PC-9 (cell line): ENCODE measurements at regions not wholly inside any gene's neighbourhood (a gene's known extent, or its start where the extent isn't known, plus 50 kb on each side); places are given as distances from the start of the nearest gene placed in this dataset.

ENCODE experiments used
- EZH2 ChIP-seq: fragments of 200-600 bp; sonication (generic); IDR thresholded peaks from 2 replicates; pipeline ENCODE4 v1.8.0; 2017; ENCODE audit warnings: antibody characterized with exemption, low read depth
- TF ChIP-seq, protein P1 (sequence below): fragments of 200-600 bp; sonication (generic); conservative IDR thresholded peaks from 2 replicates; pipeline ENCODE4 v1.6.1; 2017; ENCODE audit warnings: mixed run types, antibody characterized with exemption, mild to moderate bottlenecking, moderate library complexity

DNA sequence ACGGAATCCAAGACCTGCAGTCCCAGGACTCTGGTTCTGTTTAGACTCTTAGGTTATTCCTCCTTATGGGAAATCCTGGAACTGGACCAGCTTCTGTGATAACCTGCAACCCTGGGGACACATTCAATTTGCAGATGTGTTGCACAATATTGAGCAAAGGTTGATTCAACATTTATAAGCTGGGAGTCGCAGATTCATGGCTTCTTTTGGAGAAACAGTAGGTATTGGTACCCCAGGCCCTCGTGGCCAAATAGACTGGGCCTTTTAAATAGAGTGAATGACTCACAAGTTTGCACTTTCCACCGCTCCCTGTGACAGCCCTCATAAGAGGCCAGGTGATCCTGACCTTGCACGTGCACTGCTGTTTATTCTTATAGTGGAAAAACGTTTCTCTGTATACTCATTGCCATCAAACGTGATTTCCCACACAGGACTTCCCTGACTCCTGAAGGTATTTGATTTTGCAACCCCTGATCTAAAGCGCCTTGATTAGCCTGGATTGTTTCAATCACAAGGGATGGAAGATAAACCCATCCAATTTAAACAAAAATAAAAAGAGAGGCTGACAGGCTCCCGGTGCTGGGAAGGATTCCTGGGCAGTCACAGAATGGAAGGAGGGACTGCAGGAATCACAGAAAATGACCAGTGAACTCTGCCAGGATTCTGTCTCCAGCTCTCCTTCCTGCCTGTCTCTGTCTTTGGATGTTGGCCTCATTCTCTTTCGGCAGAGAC, 98.0 kb downstream of the VCPKMT start:
- TF ChIP-seq, protein P1, sequence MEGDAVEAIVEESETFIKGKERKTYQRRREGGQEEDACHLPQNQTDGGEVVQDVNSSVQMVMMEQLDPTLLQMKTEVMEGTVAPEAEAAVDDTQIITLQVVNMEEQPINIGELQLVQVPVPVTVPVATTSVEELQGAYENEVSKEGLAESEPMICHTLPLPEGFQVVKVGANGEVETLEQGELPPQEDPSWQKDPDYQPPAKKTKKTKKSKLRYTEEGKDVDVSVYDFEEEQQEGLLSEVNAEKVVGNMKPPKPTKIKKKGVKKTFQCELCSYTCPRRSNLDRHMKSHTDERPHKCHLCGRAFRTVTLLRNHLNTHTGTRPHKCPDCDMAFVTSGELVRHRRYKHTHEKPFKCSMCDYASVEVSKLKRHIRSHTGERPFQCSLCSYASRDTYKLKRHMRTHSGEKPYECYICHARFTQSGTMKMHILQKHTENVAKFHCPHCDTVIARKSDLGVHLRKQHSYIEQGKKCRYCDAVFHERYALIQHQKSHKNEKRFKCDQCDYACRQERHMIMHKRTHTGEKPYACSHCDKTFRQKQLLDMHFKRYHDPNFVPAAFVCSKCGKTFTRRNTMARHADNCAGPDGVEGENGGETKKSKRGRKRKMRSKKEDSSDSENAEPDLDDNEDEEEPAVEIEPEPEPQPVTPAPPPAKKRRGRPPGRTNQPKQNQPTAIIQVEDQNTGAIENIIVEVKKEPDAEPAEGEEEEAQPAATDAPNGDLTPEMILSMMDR, result no peak
- no peak for TF ChIP-seq EZH2
